Stimulated activated naive CD8-positive, alpha-beta T cell treated with anti-CD3 and anti-CD28 coated beads, Interleukin-15, amount 100 ng/mL, for 72 hours (primary cell): ENCODE measurements at regions not wholly inside any gene's neighbourhood (a gene's known extent, or its start where the extent isn't known, plus 50 kb on each side); places are given as distances from the start of the nearest gene placed in this dataset.
A peak's percentile ranks its signal among the peaks of the same experiment; 100 is the strongest.
"Not testable (repeated sequence)": the region's sequence is repeated elsewhere in the genome, so short reads cannot be mapped to it uniquely, and the experiment has no call there.

ENCODE experiments used
- ATAC-seq: fragments of 150-1000 bp; cut with Tn5 transposase; 2 replicates; pipeline ENCODE4 v1.10.0; 2021; ENCODE audit warnings: mild to moderate bottlenecking, moderate library complexity
- DNase-seq, 2 donors: peaks; one replicate each; pipeline ENCODE4 v3.0.0; 2021 to 2022
- H3K27ac Mint-ChIP-seq, 2 donors: one replicate each; pipeline ENCODE4 v1.8.0; 2022; ENCODE audit warnings: mild to moderate bottlenecking in 2 of 2, mixed read lengths in 2 of 2, moderate library complexity in 2 of 2
- H3K27me3 Mint-ChIP-seq: one replicate; pipeline ENCODE4 v1.8.0; 2022; ENCODE audit warnings: mixed read lengths
- H3K4me1 Mint-ChIP-seq: one replicate; pipeline ENCODE4 v1.8.0; 2022; ENCODE audit warnings: mild to moderate bottlenecking, mixed read lengths
- H3K4me3 Mint-ChIP-seq, 2 donors: one replicate each; pipeline ENCODE4 v1.8.0; 2022; ENCODE audit warnings: mild to moderate bottlenecking in 2 of 2, mixed read lengths in 2 of 2, moderate library complexity in 1 of 2
- H3K9me3 Mint-ChIP-seq, 2 donors: one replicate each; pipeline ENCODE4 v1.8.0; 2022; ENCODE audit warnings: mixed read lengths in 2 of 2

- ATAC-seq (no peak), DNase-seq (no peak)
- no peak overlapping the region for H3K27ac Mint-ChIP-seq
- H3K9me3 Mint-ChIP-seq, result no peaks in the 10 kb centered on the region
- H3K4me1 Mint-ChIP-seq, result peaks cover 14% of the 10 kb centered on the region
- H3K27me3 Mint-ChIP-seq, result no peaks in the 10 kb centered on the region
- peak overlapping the region in 1 of 2 donors; percentile 6 for H3K4me3 Mint-ChIP-seq
Observed at GRCh38 chr10:26621243-26621888, 76.1 kb upstream of the PDSS1 start.

- Mint-ChIP-seq H3K4me3 (peak overlapping the region; percentile 54 to 60), H3K27me3 (no peaks in the 10 kb centered on the region), H3K4me1 (peaks cover 14% of the 10 kb centered on the region), H3K9me3 (no peaks in the 10 kb centered on the region), H3K27ac (no peak overlapping the region)
- peak; percentile 19 to 30 for DNase-seq
- ATAC-seq, result peak; percentile 71
Observed at GRCh38 chr10:26621889-26622711, 75.4 kb upstream of the PDSS1 start.

GRCh38 chr10:26622891-26623290, 74.6 kb upstream of the PDSS1 start:
- H3K27me3 Mint-ChIP-seq, result no peaks in the 10 kb centered on the region
- ATAC-seq, result no peak
- DNase-seq, result no peak
- no peaks in the 10 kb centered on the region for H3K9me3 Mint-ChIP-seq
- peak overlapping the region in 1 of 2 donors; percentile 60 for H3K4me3 Mint-ChIP-seq
- H3K4me1 Mint-ChIP-seq, result peaks cover 14% of the 10 kb centered on the region
- no peak overlapping the region for H3K27ac Mint-ChIP-seq

GRCh38 chr10:26624006-26624405, 73.5 kb upstream of the PDSS1 start:
- ATAC-seq (no peak), DNase-seq (no peak)
- no peak overlapping the region for H3K4me3 Mint-ChIP-seq
- no peak overlapping the region for H3K27ac Mint-ChIP-seq
- no peaks in the 10 kb centered on the region for H3K27me3 Mint-ChIP-seq
- H3K4me1 Mint-ChIP-seq, result peaks cover 14% of the 10 kb centered on the region
- no peaks in the 10 kb centered on the region for H3K9me3 Mint-ChIP-seq

- peaks cover 14% of the 10 kb centered on the region for H3K4me1 Mint-ChIP-seq
- no peak for DNase-seq
- ATAC-seq, result no peak
- H3K9me3 Mint-ChIP-seq, result no peaks in the 10 kb centered on the region
- no peak overlapping the region for H3K4me3 Mint-ChIP-seq
- H3K27me3 Mint-ChIP-seq, result no peaks in the 10 kb centered on the region
- H3K27ac Mint-ChIP-seq, result no peak overlapping the region
Observed at GRCh38 chr10:26626066-26626465, 71.4 kb upstream of the PDSS1 start.

- Mint-ChIP-seq H3K4me3 (no peak overlapping the region), H3K27me3 (no peaks in the 10 kb centered on the region), H3K9me3 (no peaks in the 10 kb centered on the region), H3K27ac (peak overlapping the region in 1 of 2 donors; percentile 22), H3K4me1 (peaks cover 8% of the 10 kb centered on the region)
- no peak for ATAC-seq
- DNase-seq, result no peak
Observed at GRCh38 chr10:26627324-26627723, 70.2 kb upstream of the PDSS1 start.

GRCh38 chr10:26628395-26628794, 69.1 kb upstream of the PDSS1 start:
- no peak overlapping the region for H3K27ac Mint-ChIP-seq
- ATAC-seq, result no peak
- H3K27me3 Mint-ChIP-seq, result no peaks in the 10 kb centered on the region
- peaks cover 0 to 8% of the 10 kb centered on the region in 2 donors for H3K9me3 Mint-ChIP-seq
- no peaks in the 10 kb centered on the region for H3K4me1 Mint-ChIP-seq
- DNase-seq, result no peak
- H3K4me3 Mint-ChIP-seq, result no peak overlapping the region

- not testable (repeated sequence) for H3K27ac Mint-ChIP-seq, ATAC-seq, H3K27me3 Mint-ChIP-seq, H3K4me3 Mint-ChIP-seq, H3K4me1 Mint-ChIP-seq, H3K9me3 Mint-ChIP-seq, DNase-seq
Observed at GRCh38 chr10:26632171-26632570, 65.3 kb upstream of the PDSS1 start.

GRCh38 chr10:26634111-26634510, 63.4 kb upstream of the PDSS1 start:
- H3K27me3 Mint-ChIP-seq, ATAC-seq, DNase-seq, H3K27ac Mint-ChIP-seq, H3K4me3 Mint-ChIP-seq, H3K9me3 Mint-ChIP-seq, H3K4me1 Mint-ChIP-seq: not testable (repeated sequence)

- Mint-ChIP-seq H3K4me3 (no peak overlapping the region), H3K27ac (no peak overlapping the region), H3K27me3 (no peaks in the 10 kb centered on the region), H3K4me1 (no peaks in the 10 kb centered on the region), H3K9me3 (peaks cover 0 to 14% of the 10 kb centered on the region in 2 donors)
- no peak for ATAC-seq
- DNase-seq, result no peak
Observed at GRCh38 chr10:26637521-26638275, 59.8 kb upstream of the PDSS1 start.

GRCh38 chr10:26640391-26640790, 57.1 kb upstream of the PDSS1 start:
- H3K4me3 Mint-ChIP-seq, result no peak overlapping the region
- H3K9me3 Mint-ChIP-seq, result peaks cover 0 to 7% of the 10 kb centered on the region in 2 donors
- no peak for ATAC-seq
- no peak overlapping the region for H3K27ac Mint-ChIP-seq
- no peak for DNase-seq
- no peaks in the 10 kb centered on the region for H3K27me3 Mint-ChIP-seq
- H3K4me1 Mint-ChIP-seq, result no peaks in the 10 kb centered on the region

- Mint-ChIP-seq H3K27me3 (no peaks in the 10 kb centered on the region), H3K4me3 (no peak overlapping the region), H3K9me3 (peaks cover 0 to 7% of the 10 kb centered on the region in 2 donors), H3K27ac (peak overlapping the region in 1 of 2 donors; percentile 15), H3K4me1 (no peaks in the 10 kb centered on the region)
- DNase-seq (no peak), ATAC-seq (no peak)
Observed at GRCh38 chr10:26642896-26643653, 54.4 kb upstream of the PDSS1 start.

GRCh38 chr10:26647602-26648244, 49.8 kb upstream of the PDSS1 start:
- Mint-ChIP-seq H3K27ac (no peak overlapping the region), H3K4me3 (no peak overlapping the region), H3K27me3 (no peaks in the 10 kb centered on the region), H3K4me1 (no peaks in the 10 kb centered on the region), H3K9me3 (no peaks in the 10 kb centered on the region)
- DNase-seq (no peak), ATAC-seq (no peak)
